ENCODE measurements at regions not wholly inside any gene's neighbourhood (a gene's known extent, or its start where the extent isn't known, plus 50 kb on each side); places are given as distances from the start of the nearest gene placed in this dataset.
"Not testable (repeated sequence)": the region's sequence is repeated elsewhere in the genome, so short reads cannot be mapped to it uniquely, and the experiment has no call there.

GRCh38 chr13:60242043-60242595, 78.4 kb upstream of the DIAPH3 start:
- DNase-seq (ENCODE audit: low read depth), result no peak

GRCh38 chr13:60244381-60244780, 80.7 kb upstream of the DIAPH3 start:
- DNase-seq (ENCODE audit: low read depth), result no peak
- no peak for TF ChIP-seq CTCF (conservative IDR thresholded peaks at IDR 0.05; ENCODE audit: low read length)

More at GRCh38 chr13:60242043-60242595, 78.4 kb upstream of the DIAPH3 start:
- no peak overlapping the region for H3K4me3 ChIP-seq (ENCODE audit: low read length)
- TF ChIP-seq CTCF (conservative IDR thresholded peaks at IDR 0.05; ENCODE audit: low read length), result no peak

GRCh38 chr13:60251419-60251818, 87.7 kb upstream of the DIAPH3 start:
- DNase-seq (ENCODE audit: low read depth); H3K4me3 ChIP-seq (ENCODE audit: low read length): not testable (repeated sequence)

More at GRCh38 chr13:60244381-60244780, 80.7 kb upstream of the DIAPH3 start:
- no peak overlapping the region for H3K4me3 ChIP-seq (ENCODE audit: low read length)

- H3K4me3 ChIP-seq (ENCODE audit: low read length), result no peak overlapping the region
- no peak for DNase-seq (ENCODE audit: low read depth)
- TF ChIP-seq CTCF (conservative IDR thresholded peaks at IDR 0.05; ENCODE audit: low read length), result no peak
Measured at GRCh38 chr13:60258349-60258748, 94.6 kb upstream of the DIAPH3 start.

GRCh38 chr13:60260440-60260839, 96.7 kb upstream of the DIAPH3 start:
- DNase-seq (ENCODE audit: low read depth), result no peak
- no peak overlapping the region for H3K4me3 ChIP-seq (ENCODE audit: low read length)
- TF ChIP-seq CTCF (conservative IDR thresholded peaks at IDR 0.05; ENCODE audit: low read length), result no peak

- TF ChIP-seq CTCF (conservative IDR thresholded peaks at IDR 0.05; ENCODE audit: low read length), result no peak
- no peak for DNase-seq (ENCODE audit: low read depth)
Measured at GRCh38 chr13:60261432-60262351, 98.0 kb upstream of the DIAPH3 start.

GRCh38 chr13:60265566-60265965, 101.8 kb upstream of the DIAPH3 start:
- H3K4me3 ChIP-seq (ENCODE audit: low read length), result no peak overlapping the region
- TF ChIP-seq CTCF (conservative IDR thresholded peaks at IDR 0.05; ENCODE audit: low read length), result no peak
- DNase-seq (ENCODE audit: low read depth), result no peak

More at GRCh38 chr13:60261432-60262351, 98.0 kb upstream of the DIAPH3 start:
- no peak overlapping the region for H3K4me3 ChIP-seq (ENCODE audit: low read length)

Measured in AG10803 (cell line).